ENCODE measurements at regions not wholly inside any gene's neighbourhood (a gene's known extent, or its start where the extent isn't known, plus 50 kb on each side); places are given as distances from the start of the nearest gene placed in this dataset.
"Not testable (repeated sequence)": the region's sequence is repeated elsewhere in the genome, so short reads cannot be mapped to it uniquely, and the experiment has no call there.

DNA sequence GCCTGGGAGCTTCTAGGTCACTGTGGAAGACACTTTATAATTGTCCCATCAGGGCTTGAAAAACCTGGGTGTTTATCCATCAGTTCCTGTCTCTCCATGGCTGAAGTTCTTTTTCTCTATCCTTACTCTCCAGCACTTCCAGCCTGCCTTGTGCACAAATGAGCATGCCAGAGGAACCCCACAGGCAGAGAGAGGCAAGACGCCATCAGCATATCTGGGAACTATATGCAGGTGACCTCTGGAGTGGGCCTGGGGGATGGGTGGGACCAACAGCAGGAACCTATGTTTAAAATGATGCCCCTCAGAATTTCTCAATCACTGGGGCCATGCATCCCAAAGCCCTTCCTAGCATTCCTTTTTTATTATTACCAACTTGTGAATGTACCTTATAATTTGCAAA, 156.2 kb upstream of the PARD3B start:
- Mint-ChIP-seq H3K4me3 (no peak overlapping the region), H3K4me1 (no peaks in the 10 kb centered on the region), H3K36me3 (ENCODE audit: low read depth) (no peaks in the 10 kb centered on the region), H3K27ac (no peak overlapping the region), H3K9me3 (peaks cover 13% of the 10 kb centered on the region), H3K27me3 (ENCODE audit: low read depth) (no peaks in the 10 kb centered on the region)
- TF ChIP-seq, protein P1, sequence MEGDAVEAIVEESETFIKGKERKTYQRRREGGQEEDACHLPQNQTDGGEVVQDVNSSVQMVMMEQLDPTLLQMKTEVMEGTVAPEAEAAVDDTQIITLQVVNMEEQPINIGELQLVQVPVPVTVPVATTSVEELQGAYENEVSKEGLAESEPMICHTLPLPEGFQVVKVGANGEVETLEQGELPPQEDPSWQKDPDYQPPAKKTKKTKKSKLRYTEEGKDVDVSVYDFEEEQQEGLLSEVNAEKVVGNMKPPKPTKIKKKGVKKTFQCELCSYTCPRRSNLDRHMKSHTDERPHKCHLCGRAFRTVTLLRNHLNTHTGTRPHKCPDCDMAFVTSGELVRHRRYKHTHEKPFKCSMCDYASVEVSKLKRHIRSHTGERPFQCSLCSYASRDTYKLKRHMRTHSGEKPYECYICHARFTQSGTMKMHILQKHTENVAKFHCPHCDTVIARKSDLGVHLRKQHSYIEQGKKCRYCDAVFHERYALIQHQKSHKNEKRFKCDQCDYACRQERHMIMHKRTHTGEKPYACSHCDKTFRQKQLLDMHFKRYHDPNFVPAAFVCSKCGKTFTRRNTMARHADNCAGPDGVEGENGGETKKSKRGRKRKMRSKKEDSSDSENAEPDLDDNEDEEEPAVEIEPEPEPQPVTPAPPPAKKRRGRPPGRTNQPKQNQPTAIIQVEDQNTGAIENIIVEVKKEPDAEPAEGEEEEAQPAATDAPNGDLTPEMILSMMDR (IDR thresholded peaks at IDR 0.05; ENCODE audit: unreplicated experiment in 3 of 3), result no peak

DNA sequence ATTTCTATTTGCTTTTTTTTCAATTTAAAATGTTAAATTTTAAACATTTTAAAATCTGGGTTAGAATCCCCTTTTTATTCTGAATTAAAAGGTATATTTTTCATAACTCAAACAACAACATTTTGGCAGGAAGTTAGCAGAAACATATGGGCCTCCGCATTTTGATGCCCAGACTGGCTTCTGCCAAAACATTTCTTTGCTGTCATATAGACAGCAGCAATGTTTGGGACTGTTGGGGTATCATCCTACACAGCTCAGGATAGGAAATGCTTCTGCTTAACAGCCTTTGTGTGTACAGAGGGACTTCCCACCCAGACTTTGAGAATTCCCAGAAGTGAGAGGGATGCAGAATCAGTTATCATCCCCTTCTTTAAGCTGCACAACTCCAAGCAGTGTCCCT, 155.4 kb upstream of the PARD3B start:
- no peak overlapping the region for H3K4me3 Mint-ChIP-seq
- H3K4me1 Mint-ChIP-seq, result no peaks in the 10 kb centered on the region
- TF ChIP-seq, protein P1 (IDR thresholded peaks at IDR 0.05; ENCODE audit: unreplicated experiment in 3 of 3), result no peak
- H3K27ac Mint-ChIP-seq, result no peak overlapping the region
- H3K9me3 Mint-ChIP-seq, result peaks cover 11% of the 10 kb centered on the region
- H3K36me3 Mint-ChIP-seq (ENCODE audit: low read depth), result no peaks in the 10 kb centered on the region
- H3K27me3 Mint-ChIP-seq (ENCODE audit: low read depth), result no peaks in the 10 kb centered on the region

DNA sequence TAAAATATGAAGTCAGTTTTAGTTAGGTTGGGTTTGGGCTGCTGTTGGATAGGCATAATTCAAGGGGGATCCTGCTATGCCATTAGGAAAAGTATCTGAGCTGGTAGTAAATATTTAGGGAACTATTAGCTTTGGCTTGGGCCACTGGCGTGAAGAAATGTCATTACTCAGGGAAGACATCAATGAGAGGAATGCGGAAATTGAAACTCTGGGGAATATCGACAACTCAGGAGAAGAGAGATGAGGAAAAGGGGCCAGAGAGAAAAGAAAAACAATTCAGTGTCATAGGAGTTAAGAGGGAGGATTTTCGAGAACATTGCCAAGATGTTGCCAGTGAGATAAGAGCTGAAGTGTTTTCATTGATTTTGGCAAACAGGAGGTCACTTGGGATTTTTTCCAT, 149.7 kb upstream of the PARD3B start:
- no peaks in the 10 kb centered on the region for H3K4me1 Mint-ChIP-seq
- H3K27ac Mint-ChIP-seq, result no peak overlapping the region
- H3K36me3 Mint-ChIP-seq (ENCODE audit: low read depth), result no peaks in the 10 kb centered on the region
- H3K27me3 Mint-ChIP-seq (ENCODE audit: low read depth), result no peaks in the 10 kb centered on the region
- peaks cover 7% of the 10 kb centered on the region for H3K9me3 Mint-ChIP-seq
- H3K4me3 Mint-ChIP-seq, result no peak overlapping the region
- TF ChIP-seq, protein P1 (IDR thresholded peaks at IDR 0.05; ENCODE audit: unreplicated experiment in 3 of 3), result no peak

DNA sequence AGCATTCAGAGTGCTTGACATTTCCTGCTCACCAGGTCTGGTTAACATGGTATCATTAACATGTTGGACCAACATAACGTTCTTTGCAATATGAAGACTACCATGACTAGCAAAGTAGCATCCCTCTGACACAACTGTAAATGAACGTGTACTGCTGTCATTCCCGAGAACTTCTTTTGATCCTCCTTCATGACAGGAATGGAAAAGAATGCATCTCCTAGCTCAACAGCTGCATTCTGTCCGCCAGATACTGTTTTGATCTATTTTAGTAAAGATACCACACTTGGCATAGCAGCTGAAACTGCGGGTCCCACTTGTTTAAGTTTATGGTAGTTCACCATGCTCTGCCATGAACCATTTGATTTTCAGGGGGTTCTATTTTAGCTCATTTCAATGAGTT, 144.2 kb upstream of the PARD3B start:
- no peak overlapping the region for H3K4me3 Mint-ChIP-seq
- no peaks in the 10 kb centered on the region for H3K9me3 Mint-ChIP-seq
- H3K36me3 Mint-ChIP-seq (ENCODE audit: low read depth), result no peaks in the 10 kb centered on the region
- no peaks in the 10 kb centered on the region for H3K27me3 Mint-ChIP-seq (ENCODE audit: low read depth)
- TF ChIP-seq, protein P1 (IDR thresholded peaks at IDR 0.05; ENCODE audit: unreplicated experiment in 3 of 3), result no peak
- peaks cover 18% of the 10 kb centered on the region for H3K4me1 Mint-ChIP-seq
- H3K27ac Mint-ChIP-seq, result peak overlapping the region in 1 of 3 experiments; percentile 29

DNA sequence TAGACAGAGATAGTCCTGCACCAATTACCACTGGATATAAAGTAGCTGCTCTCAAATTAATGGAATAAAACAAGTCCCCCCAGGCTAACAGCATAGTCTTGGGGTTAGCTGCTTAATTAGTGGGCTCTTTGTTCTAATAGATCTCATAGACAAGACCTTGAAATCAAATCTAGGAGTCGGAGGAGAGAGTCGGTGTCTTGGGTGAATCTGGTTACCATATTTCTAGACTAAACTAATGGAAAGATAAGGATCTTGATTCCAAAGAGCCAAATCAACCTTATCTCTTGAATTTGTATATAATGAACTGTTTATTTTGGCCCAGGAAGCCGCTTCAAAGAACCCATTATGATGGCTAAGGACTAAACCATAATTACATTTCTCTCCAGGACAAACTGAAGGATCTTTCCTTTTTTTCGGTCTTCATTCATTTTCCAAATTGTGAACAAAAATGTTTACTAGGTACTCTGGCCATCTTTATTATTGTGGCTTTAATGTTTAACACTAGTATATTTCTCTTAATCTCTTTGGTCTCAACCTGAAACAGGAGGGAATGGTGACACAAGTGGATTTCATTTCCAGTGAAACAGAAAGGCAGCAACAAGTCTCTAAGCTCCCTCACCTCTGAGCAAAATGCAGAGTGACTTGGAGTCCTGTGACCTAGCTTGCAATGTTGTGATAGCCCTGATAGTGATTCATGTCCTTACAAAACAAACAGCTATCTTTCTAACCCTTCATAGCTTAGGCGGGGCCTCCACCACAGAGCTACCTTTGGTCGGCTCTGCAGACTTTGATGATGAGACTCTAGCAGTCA, 137.9 kb upstream of the PARD3B start:
- H3K36me3 Mint-ChIP-seq (ENCODE audit: low read depth), result peaks cover 5% of the 10 kb centered on the region
- no peak overlapping the region for H3K4me3 Mint-ChIP-seq
- peaks cover 2% of the 10 kb centered on the region for H3K27me3 Mint-ChIP-seq (ENCODE audit: low read depth)
- TF ChIP-seq, protein P1 (IDR thresholded peaks at IDR 0.05; ENCODE audit: unreplicated experiment in 3 of 3), result no peak
- H3K9me3 Mint-ChIP-seq, result peaks cover 18% of the 10 kb centered on the region
- H3K4me1 Mint-ChIP-seq, result peaks cover 5% of the 10 kb centered on the region
- peak overlapping the region in 1 of 3 experiments; percentile 35 for H3K27ac Mint-ChIP-seq

DNA sequence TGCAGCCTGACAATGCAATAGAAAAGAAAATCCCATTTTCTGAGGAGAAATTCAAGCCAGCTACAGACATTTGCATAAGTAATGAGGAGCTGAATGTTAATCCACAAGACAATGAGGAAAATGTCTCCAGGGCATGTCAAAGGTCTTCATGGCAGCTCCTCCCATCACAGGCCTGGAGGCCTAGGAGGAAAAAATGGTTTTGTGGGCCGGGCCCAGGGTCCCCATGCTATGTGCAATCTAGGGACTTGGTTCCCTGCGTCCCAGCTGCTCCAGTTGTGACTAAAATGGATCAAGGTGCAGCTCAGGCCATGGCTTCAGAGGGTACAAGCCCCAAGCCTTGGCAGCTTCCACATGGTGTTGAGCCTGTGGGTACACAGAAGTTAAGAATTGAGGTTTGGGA, 132.5 kb upstream of the PARD3B start:
- H3K27me3 Mint-ChIP-seq (ENCODE audit: low read depth); H3K27ac Mint-ChIP-seq; H3K4me1 Mint-ChIP-seq; H3K4me3 Mint-ChIP-seq; H3K36me3 Mint-ChIP-seq (ENCODE audit: low read depth): not testable (repeated sequence)
- H3K9me3 Mint-ChIP-seq, result peaks cover 33% of the 10 kb centered on the region

Measured in nephron (organoid).